HG03039 (cell line): ENCODE measurements at regions not wholly inside any gene's neighbourhood (a gene's known extent, or its start where the extent isn't known, plus 50 kb on each side); places are given as distances from the start of the nearest gene placed in this dataset.
"Not testable (repeated sequence)": the region's sequence is repeated elsewhere in the genome, so short reads cannot be mapped to it uniquely, and the experiment has no call there.

Source experiments
- ATAC-seq: cut with Tn5 transposase; IDR thresholded peaks from one replicate; pipeline ENCODE4 v1.9.1; 2021; ENCODE audit warnings: mild to moderate bottlenecking, moderate library complexity; ENCODE audit not compliant: unreplicated experiment

GRCh38 chr5:174571662-174572397 is 152.6 kb upstream of the MSX2 start:
- no peak for ATAC-seq

GRCh38 chr5:174572591-174572990 is 151.8 kb upstream of the MSX2 start:
- ATAC-seq = no peak

GRCh38 chr5:174573221-174573994 is 151.0 kb upstream of the MSX2 start:
- ATAC-seq = no peak

GRCh38 chr5:174575043-174575442 is 149.3 kb upstream of the MSX2 start:
- no peak for ATAC-seq

- no peak for ATAC-seq
Measured at GRCh38 chr5:174576042-174576441, 148.3 kb upstream of the MSX2 start.

- no peak for ATAC-seq
Measured at GRCh38 chr5:174581479-174581878, 142.9 kb upstream of the MSX2 start.

GRCh38 chr5:174581894-174582293 is 142.5 kb upstream of the MSX2 start:
- no peak for ATAC-seq

- no peak for ATAC-seq
Measured at GRCh38 chr5:174583071-174583470, 141.3 kb upstream of the MSX2 start.

- ATAC-seq = no peak
Measured at GRCh38 chr5:174585472-174585871, 138.9 kb upstream of the MSX2 start.

GRCh38 chr5:174586163-174586562 is 138.2 kb upstream of the MSX2 start:
- ATAC-seq = not testable (repeated sequence)

- ATAC-seq = no peak
Measured at GRCh38 chr5:174589011-174589410, 135.4 kb upstream of the MSX2 start.

GRCh38 chr5:174589599-174589998 is 134.8 kb upstream of the MSX2 start:
- no peak for ATAC-seq

- no peak for ATAC-seq
Measured at GRCh38 chr5:174590820-174591219, 133.6 kb upstream of the MSX2 start.

- no peak for ATAC-seq
Measured at GRCh38 chr5:174596429-174596828, 128.0 kb upstream of the MSX2 start.

GRCh38 chr5:174599992-174600391 is 124.4 kb upstream of the MSX2 start:
- ATAC-seq = no peak

- no peak for ATAC-seq
Measured at GRCh38 chr5:174601946-174602345, 122.4 kb upstream of the MSX2 start.

- ATAC-seq = no peak
Measured at GRCh38 chr5:174606153-174606552, 118.2 kb upstream of the MSX2 start.

- no peak for ATAC-seq
Measured at GRCh38 chr5:174606646-174607045, 117.7 kb upstream of the MSX2 start.

- ATAC-seq = no peak
Measured at GRCh38 chr5:174607205-174607604, 117.2 kb upstream of the MSX2 start.

- ATAC-seq = no peak
Measured at GRCh38 chr5:174607916-174608315, 116.5 kb upstream of the MSX2 start.

- no peak for ATAC-seq
Measured at GRCh38 chr5:174608631-174609097, 115.7 kb upstream of the MSX2 start.

- no peak for ATAC-seq
Measured at GRCh38 chr5:174609116-174609515, 115.3 kb upstream of the MSX2 start.
